ENCODE measurements at regions not wholly inside any gene's neighbourhood (a gene's known extent, or its start where the extent isn't known, plus 50 kb on each side); places are given as distances from the start of the nearest gene placed in this dataset.

DNA sequence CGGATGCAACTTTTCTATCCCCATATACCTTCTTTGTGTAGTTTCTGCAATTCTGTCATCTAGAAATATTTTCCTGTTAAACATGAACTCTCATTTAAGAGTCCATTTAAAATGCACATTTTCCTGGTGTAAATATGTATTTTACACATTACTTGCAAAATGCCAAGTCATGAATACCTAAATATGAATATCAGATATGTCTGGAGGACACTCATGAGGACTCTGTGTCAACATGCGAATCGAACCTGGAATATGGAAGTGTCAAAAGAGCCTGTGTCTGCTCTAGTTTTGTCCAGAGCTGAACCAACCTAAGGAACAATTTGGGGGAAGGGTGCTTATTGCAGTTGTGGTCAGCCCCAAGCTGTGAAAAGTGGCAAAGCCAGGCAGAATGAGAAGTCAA, 163.7 kb upstream of the CELF2 start:
- DNase-seq (no peak), ATAC-seq (no peak)

DNA sequence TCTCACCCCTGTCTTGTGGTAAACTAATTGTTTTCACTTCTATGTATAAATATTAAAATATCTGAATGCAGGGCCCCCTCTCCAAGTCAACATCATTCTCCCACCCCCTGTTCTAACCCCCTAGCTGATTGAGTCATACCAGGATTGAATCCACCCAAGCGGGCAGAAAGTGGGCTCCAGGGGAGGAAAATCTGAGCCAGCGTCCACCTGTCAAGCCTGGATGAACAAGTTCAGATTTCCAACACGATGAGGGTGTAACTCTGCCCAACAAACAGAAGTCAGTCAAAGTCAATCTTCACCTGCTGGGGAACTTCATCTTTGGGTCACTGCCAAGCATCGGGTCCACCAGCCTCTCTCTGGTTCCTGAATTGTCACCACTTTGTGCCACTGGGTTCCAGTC, 162.9 kb upstream of the CELF2 start:
- DNase-seq, result no peak
- ATAC-seq, result no peak

DNA sequence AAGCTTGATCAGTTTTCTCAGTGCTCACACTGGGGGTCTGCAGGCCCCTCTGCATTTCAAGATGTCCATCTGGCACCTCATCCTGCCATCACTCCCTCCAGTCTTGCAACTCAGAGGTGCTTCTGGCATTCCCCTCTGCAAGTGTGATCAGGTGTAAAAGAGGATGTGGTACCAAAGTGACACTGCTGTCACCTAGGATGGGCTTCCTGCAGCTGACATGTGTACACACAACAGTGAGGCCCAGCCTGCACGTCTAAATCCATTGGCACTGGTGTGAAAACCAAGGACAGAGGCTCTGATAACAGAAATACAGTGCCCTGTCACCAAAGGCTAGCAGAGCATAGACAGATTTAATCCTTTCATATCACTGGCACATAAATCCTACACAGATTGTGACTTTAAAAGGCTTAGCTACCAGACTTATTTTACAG, 162.5 kb upstream of the CELF2 start:
- ATAC-seq, result no peak
- DNase-seq, result no peak

DNA sequence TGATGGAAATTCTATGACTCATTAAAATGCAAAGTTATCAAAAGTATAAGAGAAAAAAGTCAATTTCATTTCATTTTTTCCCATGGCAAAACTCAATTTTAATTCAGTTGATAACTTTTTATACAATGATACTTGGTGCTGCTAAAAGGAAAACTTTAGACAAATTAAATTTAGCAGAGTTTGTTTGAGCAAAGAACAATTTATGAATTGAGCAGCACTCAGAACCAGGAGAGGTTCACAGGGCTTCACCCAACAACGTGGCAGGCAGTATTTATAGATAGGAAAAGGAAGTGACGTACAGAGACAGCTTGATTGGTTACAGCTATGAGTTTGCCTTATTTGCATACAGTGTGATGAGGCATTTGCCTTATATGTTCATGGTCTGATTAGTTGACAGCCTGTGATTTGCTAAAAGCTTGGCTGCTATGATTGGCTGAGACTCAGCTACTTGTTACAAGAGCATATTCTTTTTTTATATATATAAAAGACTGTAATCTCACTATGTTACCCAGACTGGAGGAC, 157.2 kb upstream of the CELF2 start:
- DNase-seq, result no peak
- ATAC-seq, result no peak

DNA sequence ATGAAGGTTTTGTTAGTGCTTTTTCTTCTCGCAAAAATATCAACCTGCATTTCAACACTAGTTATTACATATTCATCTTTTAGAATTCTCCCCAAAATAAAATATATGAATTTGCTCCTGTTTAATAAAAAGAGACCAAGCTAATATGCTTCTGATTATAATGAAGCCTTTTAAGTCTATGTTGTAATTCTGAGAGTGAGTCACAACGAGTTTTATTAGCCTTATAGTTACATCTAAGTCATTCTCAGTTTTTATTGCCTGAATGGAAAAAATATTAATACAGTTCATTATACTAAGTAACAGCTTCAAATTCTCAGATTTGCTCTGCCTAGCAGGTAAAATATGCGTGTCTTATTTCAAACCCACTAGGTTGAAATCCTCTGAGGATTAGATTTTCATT, 152.4 kb upstream of the CELF2 start:
- no peak for DNase-seq
- no peak for ATAC-seq

DNA sequence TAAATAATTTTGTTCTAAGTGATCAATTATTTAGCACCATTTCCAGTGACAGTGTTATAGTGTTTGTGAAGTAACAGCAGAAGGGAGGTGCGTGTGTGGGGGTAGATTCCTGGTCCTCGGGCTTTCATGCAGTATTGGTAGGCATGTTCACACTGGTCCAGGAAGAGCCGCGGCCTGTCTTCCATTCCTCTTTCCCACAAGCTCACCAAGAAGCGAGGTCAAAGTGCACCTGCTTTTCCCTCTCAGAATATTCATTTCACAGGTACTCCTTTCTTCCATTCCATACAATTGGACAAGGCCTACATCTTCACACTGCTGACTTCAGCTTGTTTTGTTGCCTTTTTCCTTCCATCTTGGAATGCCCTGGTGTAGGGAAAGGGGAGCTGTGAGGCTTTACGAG, 151.8 kb upstream of the CELF2 start:
- DNase-seq, result no peak
- ATAC-seq, result no peak

DNA sequence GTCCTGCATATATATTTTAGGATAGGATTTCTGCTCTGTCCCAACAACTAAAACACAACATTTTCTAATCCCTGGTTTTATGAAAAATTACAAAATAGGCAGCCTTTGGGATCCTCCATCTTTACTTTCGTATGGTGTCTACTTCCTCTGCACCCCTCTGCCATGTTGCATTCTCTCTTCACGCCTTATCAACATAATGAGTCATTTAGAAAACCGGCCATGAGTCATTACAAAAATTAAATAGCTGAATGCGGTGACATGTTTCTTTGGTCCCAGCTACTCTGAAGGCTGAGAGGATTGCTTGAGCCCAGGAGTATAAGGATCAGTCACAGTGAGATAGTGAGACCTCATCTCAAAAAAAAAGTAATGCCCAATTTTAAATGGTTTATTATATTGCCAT, 148.1 kb upstream of the CELF2 start:
- DNase-seq (no peak), ATAC-seq (peak; percentile 14)

DNA sequence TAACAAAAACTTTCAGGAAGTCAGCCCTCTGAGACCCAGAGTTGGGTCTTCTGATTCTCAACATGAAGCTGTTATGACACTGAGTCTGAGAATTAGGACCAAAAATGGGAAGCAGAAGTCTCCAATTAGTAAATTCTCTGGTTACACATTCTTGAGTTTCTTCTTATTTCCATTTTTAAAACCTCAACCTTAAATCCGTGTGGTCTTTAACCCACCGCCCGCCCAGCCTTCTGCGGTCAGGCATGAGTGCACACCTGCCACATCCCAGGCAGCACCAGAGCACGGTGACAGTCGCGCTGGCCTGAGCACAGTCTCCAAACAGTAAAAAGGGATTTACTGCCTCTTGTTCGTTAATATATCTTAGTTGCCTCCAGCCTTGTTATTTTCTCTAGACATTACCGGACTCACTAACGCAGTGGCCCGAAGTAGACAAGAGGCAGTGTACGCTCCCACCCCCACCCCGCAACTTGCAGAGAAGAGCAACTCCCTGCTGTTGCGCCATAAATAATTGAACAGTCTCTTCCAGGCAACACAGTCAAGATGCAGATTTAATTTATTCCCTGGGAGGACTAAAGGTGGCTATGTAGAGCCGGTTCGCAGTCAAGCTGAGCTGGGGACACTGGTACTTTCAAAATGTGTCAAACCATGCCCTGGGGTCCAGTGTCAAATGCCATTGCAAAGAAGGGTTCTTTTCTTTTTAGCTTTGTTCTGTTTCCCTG, 147.0 kb upstream of the CELF2 start:
- no peak for DNase-seq

DNA sequence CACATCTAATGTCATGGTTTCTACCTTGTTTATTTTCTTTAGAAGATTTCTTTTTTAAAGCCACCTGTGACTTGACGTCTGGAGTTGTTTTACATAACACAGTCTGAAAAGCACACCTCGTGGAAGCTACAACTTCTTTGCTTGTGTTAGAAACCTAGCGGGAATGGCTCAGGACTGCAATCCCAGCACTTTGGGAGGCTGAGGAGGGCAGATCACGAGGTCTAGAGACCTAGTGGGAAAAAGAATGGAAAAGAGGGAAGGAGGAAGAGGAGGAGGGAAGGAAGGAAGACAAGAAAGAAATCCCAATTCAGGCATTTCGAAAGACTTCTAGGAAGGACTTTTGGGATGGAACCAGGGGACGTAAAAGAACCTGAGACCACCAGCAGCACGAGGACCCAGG, 146.3 kb upstream of the CELF2 start:
- DNase-seq, result no peak

More for the DNA sequence above, 147.0 kb upstream of the CELF2 start:
- no peak for ATAC-seq

DNA sequence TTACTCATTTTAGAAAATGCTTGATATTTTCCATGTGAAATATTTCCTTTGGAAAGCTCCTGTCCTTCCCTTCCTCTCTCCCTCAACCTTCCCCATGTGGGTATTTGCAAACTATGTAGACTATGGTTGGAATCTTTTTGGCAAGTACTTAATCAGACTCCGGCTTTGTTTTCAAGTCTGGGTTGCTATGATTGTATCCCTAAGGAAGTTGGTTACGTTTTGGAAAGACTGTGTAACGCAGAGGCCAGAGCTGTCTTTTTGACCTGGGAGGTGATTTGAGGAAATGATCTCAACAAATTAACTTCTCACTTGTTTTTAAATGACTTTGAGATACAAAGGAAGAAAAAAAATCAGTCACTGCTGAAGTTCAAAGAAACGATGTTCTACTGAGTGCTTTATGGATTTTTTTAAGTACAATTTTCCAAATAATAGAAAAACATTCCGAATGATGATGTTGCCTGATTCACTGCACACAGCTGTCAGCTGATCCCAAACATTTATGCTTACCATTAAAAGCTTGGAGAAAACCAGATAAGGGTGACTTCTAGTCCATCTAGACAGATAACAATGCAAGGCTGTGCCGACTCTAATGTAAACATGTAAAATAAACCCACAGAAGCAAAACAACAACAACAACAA, 145.5 kb upstream of the CELF2 start:
- no peak for DNase-seq

More for the DNA sequence above, 146.3 kb upstream of the CELF2 start:
- no peak for ATAC-seq

DNA sequence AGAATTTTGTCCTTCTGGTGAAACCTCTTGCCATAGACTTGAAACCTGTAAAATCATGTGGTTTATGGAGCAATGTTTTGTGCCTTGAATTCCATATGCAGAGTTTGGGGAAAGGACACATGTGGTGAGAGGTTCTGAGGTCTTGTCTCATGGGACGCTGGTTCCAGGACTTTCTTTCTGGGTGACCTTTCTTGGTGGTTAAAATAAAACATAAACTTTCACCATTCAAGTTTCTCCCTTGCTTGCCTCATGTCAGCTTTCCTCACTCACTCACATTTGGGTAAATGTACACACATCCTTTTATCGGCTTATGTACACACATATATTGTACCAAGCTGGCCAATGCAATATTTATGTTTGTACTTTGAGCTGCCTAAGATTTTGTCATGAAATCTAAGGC, 144.9 kb upstream of the CELF2 start:
- no peak for DNase-seq

More for the DNA sequence above, 145.5 kb upstream of the CELF2 start:
- ATAC-seq, result no peak

DNA sequence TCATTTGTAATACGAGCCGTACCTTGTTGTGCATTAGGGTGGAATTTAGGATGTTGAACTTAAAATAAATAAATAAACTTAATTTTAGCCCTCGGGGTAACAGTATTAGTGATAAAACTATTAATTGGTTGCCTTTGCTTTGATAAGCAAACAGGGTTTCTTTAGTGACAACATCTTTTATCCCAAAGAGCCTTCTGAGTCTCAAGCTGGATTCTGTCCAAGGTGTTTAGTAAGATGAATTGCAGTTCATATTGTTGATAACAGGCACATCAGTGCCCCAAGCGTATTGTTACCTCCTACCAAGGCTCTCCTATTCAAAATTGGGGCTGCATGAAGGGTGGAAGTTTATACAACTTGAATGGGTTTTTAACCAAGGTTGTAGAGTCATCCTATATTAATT, 144.4 kb upstream of the CELF2 start:
- DNase-seq, result no peak

More for the DNA sequence above, 144.9 kb upstream of the CELF2 start:
- no peak for ATAC-seq

DNA sequence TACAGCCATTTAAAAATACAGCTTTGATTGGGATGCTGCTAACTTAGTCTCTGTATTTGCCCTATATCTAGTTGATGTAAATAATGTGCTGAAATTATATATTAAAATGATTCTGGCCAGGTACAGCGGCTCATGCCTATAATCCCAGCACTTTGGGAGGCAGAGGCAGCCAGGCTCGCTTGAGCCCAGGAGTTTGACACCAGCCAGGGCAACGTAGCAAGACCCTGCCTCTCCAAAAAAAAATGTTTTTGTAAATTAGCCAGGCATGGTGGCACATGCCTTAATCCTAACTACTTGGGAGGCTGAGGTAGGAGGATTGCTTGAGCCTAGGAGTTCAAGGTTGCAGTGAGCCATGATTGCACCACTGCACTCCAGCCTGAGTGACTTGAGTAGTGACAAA, 143.8 kb upstream of the CELF2 start:
- DNase-seq (no peak), ATAC-seq (no peak)

More for the DNA sequence above, 144.4 kb upstream of the CELF2 start:
- ATAC-seq, result no peak

DNA sequence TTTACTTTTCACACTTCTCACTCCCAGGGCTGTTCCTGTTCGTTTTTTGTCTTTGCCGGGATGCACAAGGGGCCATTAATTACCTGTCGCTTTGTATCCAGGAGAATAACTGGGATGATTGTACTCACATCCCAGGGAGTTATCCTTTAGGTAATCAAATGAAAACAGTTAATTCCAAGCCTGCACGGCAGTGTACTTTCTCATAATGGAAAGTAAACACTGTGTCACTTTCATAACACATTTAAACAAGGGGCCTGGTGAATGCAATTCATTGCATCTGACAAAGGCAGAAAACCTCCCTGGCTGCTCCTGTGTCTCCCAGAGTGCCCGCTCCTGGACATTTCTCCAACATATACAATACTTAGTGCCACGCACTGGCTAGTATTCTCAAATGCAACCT, 138.7 kb upstream of the CELF2 start:
- no peak for ATAC-seq
- DNase-seq, result no peak

DNA sequence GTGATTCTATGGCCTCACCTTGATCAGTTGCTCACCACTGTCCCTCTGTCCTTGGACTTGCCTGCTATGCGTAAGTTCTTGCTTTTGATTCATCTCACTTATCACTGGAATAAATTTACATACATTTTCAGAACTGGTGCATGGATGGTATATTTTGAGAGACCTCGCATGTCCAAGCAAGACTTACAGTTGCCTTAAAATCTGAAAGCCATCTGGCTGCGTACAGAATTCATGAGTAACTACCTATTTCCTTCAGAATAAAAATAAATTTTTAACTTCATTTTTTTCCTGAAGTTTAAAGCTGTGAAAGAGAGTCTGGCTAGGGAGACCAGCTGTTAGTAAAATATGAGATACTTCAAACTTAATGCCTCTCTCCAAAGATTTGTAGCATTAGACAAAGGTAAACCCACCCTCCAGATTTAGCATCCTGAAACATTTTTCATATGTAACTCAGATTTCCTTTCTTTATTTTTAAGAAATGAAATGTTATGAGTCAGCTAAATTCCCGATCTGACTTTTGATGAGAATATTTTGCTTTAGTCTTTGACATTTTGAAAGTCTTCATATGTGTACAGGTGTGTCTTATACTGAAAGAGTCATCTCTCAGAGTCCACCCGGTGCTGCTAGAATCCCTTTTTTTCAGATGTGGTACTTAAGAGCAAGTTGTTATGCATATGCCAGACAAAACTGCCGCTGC, 136.4 kb upstream of the CELF2 start:
- no peak for DNase-seq

DNA sequence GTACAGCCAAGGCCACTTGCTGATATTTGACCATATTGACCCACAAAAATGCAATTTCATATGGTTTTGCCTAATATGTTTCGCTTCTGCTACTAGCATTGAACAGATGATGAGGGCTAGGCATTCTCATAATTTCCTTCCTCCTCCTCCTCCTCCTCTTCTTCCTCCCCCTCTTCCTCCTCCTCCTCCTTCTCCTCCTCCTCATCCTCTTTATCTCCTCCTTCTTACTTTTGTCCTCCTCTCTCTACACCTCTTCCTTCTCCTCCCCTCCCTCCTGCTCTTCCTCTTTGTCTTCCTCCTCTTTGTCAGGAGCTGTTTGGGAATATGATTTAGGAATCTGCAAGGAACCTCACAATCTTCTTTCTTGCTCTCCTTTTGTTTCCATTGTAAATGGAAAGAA, 133.9 kb upstream of the CELF2 start:
- DNase-seq, result no peak
- no peak for ATAC-seq

More for the DNA sequence above, 136.4 kb upstream of the CELF2 start:
- ATAC-seq, result no peak

DNA sequence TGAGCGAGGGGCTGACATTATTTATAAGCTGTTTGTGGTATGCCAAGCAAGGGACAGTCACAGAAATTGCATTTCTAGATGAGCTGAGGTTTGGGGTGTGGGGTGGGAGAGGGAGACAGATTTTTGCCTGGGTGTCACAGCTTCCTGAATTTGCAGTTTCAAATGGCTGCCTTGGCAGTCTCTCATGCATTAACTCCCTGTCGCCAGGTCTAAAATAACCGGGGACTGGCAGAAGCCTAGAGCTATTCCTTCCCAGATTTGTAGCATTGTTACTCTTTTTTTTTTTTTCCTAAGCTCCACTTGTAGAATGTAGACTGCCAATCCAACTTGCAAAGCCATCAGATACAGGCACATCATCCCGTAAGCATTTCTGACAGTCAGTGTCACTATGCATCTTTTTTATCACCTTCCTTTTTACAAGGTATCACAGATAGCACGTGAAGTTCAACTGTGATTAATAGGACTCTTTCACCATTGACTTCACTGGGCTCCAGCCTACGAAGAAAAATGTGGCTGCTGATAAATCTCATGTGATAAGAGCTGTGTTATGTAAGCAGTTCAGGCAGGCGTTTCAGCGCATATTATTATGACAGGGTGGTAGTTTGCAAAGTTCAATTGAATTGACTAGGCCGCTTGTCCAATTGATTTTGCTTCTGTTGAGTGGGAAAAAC, 130.7 kb upstream of the CELF2 start:
- ATAC-seq, result no peak
- no peak for DNase-seq

DNA sequence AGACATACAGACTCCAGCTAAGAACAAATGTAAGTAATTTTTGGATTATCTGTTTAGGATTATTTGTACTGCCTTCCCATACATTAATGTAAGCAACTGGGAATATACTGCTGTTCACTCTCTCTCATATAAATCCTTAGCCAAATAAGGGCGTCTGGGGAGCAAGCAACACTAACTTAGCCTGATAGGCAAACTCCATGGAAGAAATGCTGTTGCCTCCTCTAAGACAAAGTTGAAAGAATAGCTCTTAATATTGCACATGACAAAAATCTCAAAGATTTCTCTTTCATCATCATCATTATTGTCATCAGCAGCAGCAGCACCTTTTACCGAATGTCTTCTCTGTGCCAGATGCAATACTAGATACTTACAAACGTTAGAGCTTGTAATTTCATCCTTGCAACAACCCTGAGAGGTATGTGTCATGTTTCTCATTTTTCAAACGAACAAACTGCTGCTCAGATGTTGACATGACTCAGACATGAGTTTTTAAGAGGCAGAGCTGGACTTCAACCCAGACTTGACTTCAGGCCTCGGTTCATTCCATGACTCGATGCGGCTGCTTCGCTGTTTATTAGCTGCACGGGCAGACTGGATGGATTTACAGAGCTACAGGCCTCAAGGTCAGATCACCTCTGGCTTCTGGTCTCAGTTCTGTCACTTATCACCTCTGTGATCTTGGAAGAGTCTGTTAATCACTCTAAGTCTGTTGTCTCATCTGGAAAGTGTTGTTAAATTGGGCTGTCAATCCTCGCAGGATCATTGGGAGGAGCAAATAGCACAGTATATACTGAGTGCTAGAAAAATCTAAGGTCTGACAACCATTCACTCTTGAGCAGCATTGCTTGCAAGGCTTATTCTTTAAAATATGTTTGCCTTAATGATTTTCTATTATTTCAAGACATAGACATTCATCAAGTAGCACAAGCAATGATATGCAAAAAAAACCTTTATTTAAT, 126.3 kb upstream of the CELF2 start:
- no peak for ATAC-seq
- no peak for DNase-seq

DNA sequence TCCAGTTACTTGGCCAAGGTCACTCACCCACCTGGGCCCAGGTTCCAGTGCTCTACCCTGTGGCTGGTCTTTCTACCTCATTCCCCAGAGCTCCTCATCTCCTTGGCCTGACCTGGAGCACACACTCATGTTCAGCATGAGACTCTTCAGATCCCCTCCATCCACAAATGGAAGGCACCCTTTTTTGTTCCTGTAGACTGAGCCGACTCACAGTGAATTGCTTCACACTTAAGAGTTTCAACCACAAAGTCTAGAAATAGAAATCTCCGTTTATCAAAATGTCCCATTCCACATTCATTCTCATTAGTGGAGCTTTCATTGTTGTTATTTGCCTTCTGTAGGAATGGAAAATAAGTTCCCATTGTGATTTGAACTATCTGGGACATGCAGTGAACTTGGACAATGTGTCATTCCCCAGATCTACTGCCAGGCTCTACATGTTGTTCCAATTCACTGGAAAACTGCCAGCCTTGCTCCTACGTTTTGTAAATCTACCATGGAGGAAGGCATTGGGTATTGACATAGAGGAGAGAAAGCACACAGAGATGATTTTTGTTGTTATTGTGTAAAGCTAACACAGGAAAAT, 125.3 kb upstream of the CELF2 start:
- no peak for ATAC-seq
- no peak for DNase-seq

DNA sequence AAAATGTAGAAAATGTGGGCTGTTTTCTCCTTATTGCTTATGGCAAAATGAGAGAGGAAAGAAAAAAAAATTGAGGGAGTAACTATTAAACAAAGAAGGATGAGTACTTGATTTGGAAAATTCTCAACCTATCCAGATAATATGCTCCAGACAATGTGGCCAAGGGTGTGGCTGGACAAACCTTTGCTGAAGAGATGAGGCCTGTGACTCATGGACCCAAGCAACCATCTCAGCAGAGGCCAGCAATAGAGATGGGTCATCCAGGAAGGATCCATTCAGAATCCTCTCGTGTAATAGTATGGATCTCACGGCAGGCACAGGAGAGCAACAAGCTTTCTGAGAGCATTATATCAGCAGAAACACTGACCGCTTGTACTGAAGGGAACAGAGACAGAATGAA, 120.3 kb upstream of the CELF2 start:
- DNase-seq (no peak), ATAC-seq (no peak)

DNA sequence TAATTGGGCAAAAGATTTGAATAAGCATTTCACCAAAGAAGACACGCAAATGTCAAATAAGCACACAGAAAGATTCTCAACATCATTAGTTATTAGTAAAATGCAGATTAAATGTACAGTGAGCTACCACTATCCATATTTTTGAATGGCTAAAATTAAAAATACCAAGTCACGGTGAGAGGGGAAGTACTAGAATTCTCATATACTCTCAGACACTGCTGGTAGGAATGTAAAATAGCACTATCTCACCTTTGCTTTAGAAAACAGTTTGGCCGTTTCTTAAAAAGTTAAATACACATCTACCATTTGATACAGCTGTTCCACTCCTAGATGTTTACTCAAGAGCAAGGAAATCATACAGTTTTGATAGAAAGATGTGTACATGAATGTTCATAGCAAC, 115.8 kb upstream of the CELF2 start:
- no peak for DNase-seq
- ATAC-seq, result no peak

All from stimulated activated naive CD8-positive, alpha-beta T cell treated with anti-CD3 and anti-CD28 coated beads, Interleukin-15, Interleukin-2, amounts not matched to agents 100 U/mL and 50 U/mL, for 24 hours (primary cell).